ENCODE measurements at regions not wholly inside any gene's neighbourhood (a gene's known extent, or its start where the extent isn't known, plus 50 kb on each side); places are given as distances from the start of the nearest gene placed in this dataset.

GRCh38 chr20:11366660-11367059 is 551.0 kb upstream of the BTBD3 start:
- Histone ChIP-seq H3K27me3 (ENCODE audit: insufficient read depth) (no peaks in the 10 kb centered on the region; the same call in 1 of the 2 replicates), H2AFZ (ENCODE audit: low read depth) (no peak overlapping the region), H3K9me2 (no peaks in the 10 kb centered on the region), H3K9me3 (no peaks in the 10 kb centered on the region), H3K27ac (ENCODE audit: low read depth in 2 of 2, low read length in 1 of 2) (no peak overlapping the region), H3K79me2 (ENCODE audit: insufficient read depth) (no peaks in the 10 kb centered on the region), H3K4me1 (ENCODE audit: control insufficient read depth in 1 of 2, insufficient read depth in 2 of 2, low read depth in 1 of 2, low read length in 1 of 2) (no peaks in the 10 kb centered on the region), H3F3A (replicated peaks; ENCODE audit: insufficient read depth) (no peaks in the 10 kb centered on the region), H3K4me2 (no peak overlapping the region), H4K20me1 (ENCODE audit: insufficient read depth) (no peaks in the 10 kb centered on the region), H3K9ac (no peak overlapping the region), H3K4me3 (ENCODE audit: low read depth in 2 of 2, low read length in 1 of 2) (no peak overlapping the region), H3K36me3 (replicated peaks in 1 of 2; ENCODE audit: control insufficient read depth in 1 of 2, insufficient read depth in 2 of 2, low read length in 1 of 2) (no peaks in the 10 kb centered on the region)
- ChIA-PET POLR2A (no interaction called here), CTCF (no interaction called here)
- TF ChIP-seq CTCF (IDR thresholded peaks at IDR 0.05) (no peak), FOXM1 (IDR thresholded peaks at IDR 0.05; ENCODE audit: low read depth) (no peak), POLR2AphosphoS5 (IDR thresholded peaks at IDR 0.05; ENCODE audit: low read depth, low read length) (no peak)
- no peak for DNase-seq
- WGBS (ENCODE audit: low lambda C conversion rate), result 52% methylated on average over 4 of the region's 4 CpGs

- Histone ChIP-seq H3F3A (replicated peaks; ENCODE audit: insufficient read depth) (no peaks in the 10 kb centered on the region), H3K36me3 (replicated peaks in 1 of 2; ENCODE audit: control insufficient read depth in 1 of 2, insufficient read depth in 2 of 2, low read length in 1 of 2) (no peaks in the 10 kb centered on the region), H3K9me3 (no peaks in the 10 kb centered on the region), H3K4me1 (ENCODE audit: control insufficient read depth in 1 of 2, insufficient read depth in 2 of 2, low read depth in 1 of 2, low read length in 1 of 2) (no peaks in the 10 kb centered on the region), H3K27me3 (ENCODE audit: insufficient read depth) (no peaks in the 10 kb centered on the region), H3K9ac (no peak overlapping the region), H4K20me1 (ENCODE audit: insufficient read depth) (no peaks in the 10 kb centered on the region), H3K4me2 (no peak overlapping the region), H3K79me2 (ENCODE audit: insufficient read depth) (no peaks in the 10 kb centered on the region), H3K4me3 (ENCODE audit: low read depth in 2 of 2, low read length in 1 of 2) (no peak overlapping the region), H2AFZ (ENCODE audit: low read depth) (no peak overlapping the region), H3K9me2 (no peaks in the 10 kb centered on the region), H3K27ac (ENCODE audit: low read depth in 2 of 2, low read length in 1 of 2) (no peak overlapping the region)
- no peak for DNase-seq
- CTCF ChIA-PET, result no interaction called here
- TF ChIP-seq NFIC (IDR thresholded peaks at IDR 0.05; ENCODE audit: borderline replicate concordance) (no peak), EZH2phosphoT487 (IDR thresholded peaks at IDR 0.05; ENCODE audit: borderline replicate concordance, low read depth) (no peak), TAF1 (IDR thresholded peaks at IDR 0.05; ENCODE audit: borderline replicate concordance, low read depth, low read length) (no peak), REST (IDR thresholded peaks at IDR 0.05; ENCODE audit: low read depth, low read length) (no peak), EP300 (IDR thresholded peaks at IDR 0.05; ENCODE audit: borderline replicate concordance in 1 of 2, low read depth in 1 of 2, low read length in 1 of 2) (no peak), ZBTB33 (IDR thresholded peaks at IDR 0.05; ENCODE audit: borderline replicate concordance, low read depth) (no peak), RCOR1 (IDR thresholded peaks at IDR 0.05; ENCODE audit: low read length) (no peak), CTCF (IDR thresholded peaks at IDR 0.05) (no peak), MAX (IDR thresholded peaks at IDR 0.05; ENCODE audit: low read depth) (no peak), FOXJ3 (CRISPR knock-in tag; IDR thresholded peaks at IDR 0.05) (no peak), RXRA (IDR thresholded peaks at IDR 0.05; ENCODE audit: borderline replicate concordance, low read depth) (no peak), GATA2 (CRISPR knock-in tag; IDR thresholded peaks at IDR 0.05) (no peak), ELF1 (IDR thresholded peaks at IDR 0.05) (no peak), GABPA (IDR thresholded peaks at IDR 0.05; ENCODE audit: low read depth) (no peak), NRF1 (IDR thresholded peaks at IDR 0.05; ENCODE audit: low read depth, low read length) (no peak), USF1 (IDR thresholded peaks at IDR 0.05; ENCODE audit: borderline replicate concordance, low read depth) (no peak)
- POLR2A ChIA-PET, result no interaction called here
- 55% methylated on average over 4 of the region's 4 CpGs for WGBS (ENCODE audit: low lambda C conversion rate)
Measured at GRCh38 chr20:11368499-11368898, 549.2 kb upstream of the BTBD3 start.
